Panc1 (cell line): ENCODE measurements at regions not wholly inside any gene's neighbourhood (a gene's known extent, or its start where the extent isn't known, plus 50 kb on each side); places are given as distances from the start of the nearest gene placed in this dataset.

Experiments used
- ATAC-seq: fragments of 200-7000 bp; cut with Tn5 transposase; 2 replicates; pipeline ENCODE4 v1.9.1; 2020; ENCODE audit warnings: mild to moderate bottlenecking, moderate library complexity
- BruUV-seq: library from RNA; stranded (reverse); fragments of 400-500 nt; replicated peaks from 2 replicates; lab custom pipeline; 2021; lab: Mats Ljungman, UMichigan
- CTCF ChIA-PET: fragments of 300-600 bp; sonication (Branson Sonifier 250); formaldehyde crosslinking; loops from one replicate; lab custom pipeline; 2022; ENCODE audit warnings: antibody characterized with exemption; lab: Charles Lee
- POLR2A ChIA-PET: fragments of 300-600 bp; sonication (Branson Sonifier 250); formaldehyde crosslinking; loops from one replicate; lab custom pipeline; 2022; ENCODE audit warnings: antibody characterized with exemption; lab: Charles Lee
- DNase-seq: peaks from one replicate; pipeline ENCODE4 v3.0.0-alpha.2; 2010; ENCODE audit warnings: low read depth, low spot score
- H3K27ac ChIP-seq: 2 replicates; pipeline ENCODE4 v1.5.1; 2011; ENCODE audit warnings: mild to moderate bottlenecking, low read length, inconsistent platforms
- H3K27me3 ChIP-seq: fragments of 200-500 bp; sonication (Bioruptor generic); 2 replicates; pipeline ENCODE4 v1.6.0; 2014; ENCODE audit warnings: low read length, inconsistent platforms; ENCODE audit not compliant: control insufficient read depth, insufficient read depth
- H3K36me3 ChIP-seq: fragments of 200-500 bp; sonication (Bioruptor generic); 2 replicates; pipeline ENCODE4 v1.5.1; 2014; ENCODE audit warnings: inconsistent platforms, mild to moderate bottlenecking, low read length, moderate library complexity; ENCODE audit not compliant: control insufficient read depth, insufficient read depth
- H3K4me1 ChIP-seq: 2 replicates; pipeline ENCODE4 v1.5.1; 2011; ENCODE audit warnings: inconsistent platforms, mild to moderate bottlenecking, low read length, moderate library complexity; ENCODE audit not compliant: control insufficient read depth, insufficient read depth
- H3K4me3 ChIP-seq, 2 experiments: 2 replicates each; pipeline ENCODE4 v1.5.1; 2011 to 2012; ENCODE audit warnings: low read depth in 2 of 2, low read length in 2 of 2, mild to moderate bottlenecking in 2 of 2, inconsistent platforms in 1 of 2, moderate library complexity in 1 of 2
- H3K9me3 ChIP-seq: fragments of 200-500 bp; sonication (Bioruptor generic); 2 replicates; pipeline ENCODE4 v1.5.1; 2014; ENCODE audit warnings: low read depth, mild to moderate bottlenecking, inconsistent platforms, low read length, moderate library complexity; ENCODE audit not compliant: control insufficient read depth, insufficient read depth
- POLR2AphosphoS5 ChIP-seq: IDR thresholded peaks from 2 replicates; pipeline ENCODE4 v1.6.1; 2012; ENCODE audit warnings: mild to moderate bottlenecking, low read depth, low read length, moderate library complexity
- SIN3A ChIP-seq: IDR thresholded peaks from 2 replicates; pipeline ENCODE4 v1.6.1; 2012; ENCODE audit warnings: low read depth, mild to moderate bottlenecking, low read length, moderate library complexity, borderline replicate concordance; ENCODE audit not compliant: insufficient read depth
- TCF7L2 ChIP-seq: IDR thresholded peaks from 2 replicates; pipeline ENCODE4 v1.6.1; 2011; ENCODE audit warnings: mild to moderate bottlenecking, low read depth, low read length, inconsistent platforms
- in situ Hi-C: cut with HindIII; loops from 2 replicates; pipeline ENCODE4 v1.10.0; 2016; ENCODE audit warnings: low sequenced_read_pairs, low pct_unique_long_range_greater_than_20kb
- intact Hi-C: fragments of 100-400 bp; cut with micrococcal nuclease; formaldehyde crosslinking; loops from one replicate; pipeline ENCODE4 v1.10.0; 2022; ENCODE audit not compliant: unreplicated experiment
- TF ChIP-seq, protein P1 (sequence below), 2 experiments: IDR thresholded peaks; 2 replicates each; pipeline ENCODE4 v1.6.1; 2011 to 2012; ENCODE audit warnings: low read depth in 2 of 2, control low read depth in 1 of 2, low read length in 1 of 2, mild to moderate bottlenecking in 1 of 2, moderate library complexity in 1 of 2; ENCODE audit not compliant: insufficient read depth in 1 of 2
- TF ChIP-seq, protein P2 (sequence below): fragments of 450-650 bp; IDR thresholded peaks from 2 replicates; pipeline ENCODE4 v1.5.1; 2017; ENCODE audit warnings: mild to moderate bottlenecking

DNA sequence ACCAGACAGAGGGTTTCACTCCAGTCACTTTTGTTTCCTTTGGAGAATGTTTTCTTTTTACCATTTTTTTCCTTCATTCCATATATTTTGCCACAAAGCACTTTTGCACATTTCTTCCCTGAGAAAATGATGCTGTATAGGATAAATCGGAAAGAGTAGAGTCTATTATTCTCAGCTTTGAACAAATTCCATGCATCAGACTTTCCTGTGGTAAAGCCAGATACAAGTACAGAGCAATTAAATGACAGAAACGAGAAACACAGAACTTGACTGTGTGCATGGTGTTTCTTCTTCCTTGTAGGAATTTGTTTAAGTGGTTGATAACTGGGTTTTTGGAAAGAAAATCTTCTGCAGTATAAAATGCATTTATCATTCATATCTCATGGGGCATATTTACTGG lies 107.4 kb upstream of the CSNK1A1L start:
- H3K9me3 ChIP-seq: no peaks in the 10 kb centered on the region
- CTCF ChIA-PET: no interaction called here
- no peaks in the 10 kb centered on the region for H3K36me3 ChIP-seq
- no peak overlapping the region for H3K27ac ChIP-seq
- no TSS peak for BruUV-seq
- H3K4me3 ChIP-seq: no peak overlapping the region
- no peaks in the 10 kb centered on the region for H3K4me1 ChIP-seq
- no peak for TF ChIP-seq TCF7L2
- no peak for TF ChIP-seq SIN3A
- TF ChIP-seq, protein P1, sequence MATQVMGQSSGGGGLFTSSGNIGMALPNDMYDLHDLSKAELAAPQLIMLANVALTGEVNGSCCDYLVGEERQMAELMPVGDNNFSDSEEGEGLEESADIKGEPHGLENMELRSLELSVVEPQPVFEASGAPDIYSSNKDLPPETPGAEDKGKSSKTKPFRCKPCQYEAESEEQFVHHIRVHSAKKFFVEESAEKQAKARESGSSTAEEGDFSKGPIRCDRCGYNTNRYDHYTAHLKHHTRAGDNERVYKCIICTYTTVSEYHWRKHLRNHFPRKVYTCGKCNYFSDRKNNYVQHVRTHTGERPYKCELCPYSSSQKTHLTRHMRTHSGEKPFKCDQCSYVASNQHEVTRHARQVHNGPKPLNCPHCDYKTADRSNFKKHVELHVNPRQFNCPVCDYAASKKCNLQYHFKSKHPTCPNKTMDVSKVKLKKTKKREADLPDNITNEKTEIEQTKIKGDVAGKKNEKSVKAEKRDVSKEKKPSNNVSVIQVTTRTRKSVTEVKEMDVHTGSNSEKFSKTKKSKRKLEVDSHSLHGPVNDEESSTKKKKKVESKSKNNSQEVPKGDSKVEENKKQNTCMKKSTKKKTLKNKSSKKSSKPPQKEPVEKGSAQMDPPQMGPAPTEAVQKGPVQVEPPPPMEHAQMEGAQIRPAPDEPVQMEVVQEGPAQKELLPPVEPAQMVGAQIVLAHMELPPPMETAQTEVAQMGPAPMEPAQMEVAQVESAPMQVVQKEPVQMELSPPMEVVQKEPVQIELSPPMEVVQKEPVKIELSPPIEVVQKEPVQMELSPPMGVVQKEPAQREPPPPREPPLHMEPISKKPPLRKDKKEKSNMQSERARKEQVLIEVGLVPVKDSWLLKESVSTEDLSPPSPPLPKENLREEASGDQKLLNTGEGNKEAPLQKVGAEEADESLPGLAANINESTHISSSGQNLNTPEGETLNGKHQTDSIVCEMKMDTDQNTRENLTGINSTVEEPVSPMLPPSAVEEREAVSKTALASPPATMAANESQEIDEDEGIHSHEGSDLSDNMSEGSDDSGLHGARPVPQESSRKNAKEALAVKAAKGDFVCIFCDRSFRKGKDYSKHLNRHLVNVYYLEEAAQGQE (IDR thresholded peaks at IDR 0.05; ENCODE audit: insufficient read depth in 1 of 2, low read depth in 2 of 2, low read length in 1 of 2): no peak
- TF ChIP-seq POLR2AphosphoS5: no peak
- TF ChIP-seq, protein P2, sequence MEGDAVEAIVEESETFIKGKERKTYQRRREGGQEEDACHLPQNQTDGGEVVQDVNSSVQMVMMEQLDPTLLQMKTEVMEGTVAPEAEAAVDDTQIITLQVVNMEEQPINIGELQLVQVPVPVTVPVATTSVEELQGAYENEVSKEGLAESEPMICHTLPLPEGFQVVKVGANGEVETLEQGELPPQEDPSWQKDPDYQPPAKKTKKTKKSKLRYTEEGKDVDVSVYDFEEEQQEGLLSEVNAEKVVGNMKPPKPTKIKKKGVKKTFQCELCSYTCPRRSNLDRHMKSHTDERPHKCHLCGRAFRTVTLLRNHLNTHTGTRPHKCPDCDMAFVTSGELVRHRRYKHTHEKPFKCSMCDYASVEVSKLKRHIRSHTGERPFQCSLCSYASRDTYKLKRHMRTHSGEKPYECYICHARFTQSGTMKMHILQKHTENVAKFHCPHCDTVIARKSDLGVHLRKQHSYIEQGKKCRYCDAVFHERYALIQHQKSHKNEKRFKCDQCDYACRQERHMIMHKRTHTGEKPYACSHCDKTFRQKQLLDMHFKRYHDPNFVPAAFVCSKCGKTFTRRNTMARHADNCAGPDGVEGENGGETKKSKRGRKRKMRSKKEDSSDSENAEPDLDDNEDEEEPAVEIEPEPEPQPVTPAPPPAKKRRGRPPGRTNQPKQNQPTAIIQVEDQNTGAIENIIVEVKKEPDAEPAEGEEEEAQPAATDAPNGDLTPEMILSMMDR: no peak
- POLR2A ChIA-PET: no interaction called here
- intact Hi-C loops: no loop called here
- no peaks in the 10 kb centered on the region for H3K27me3 ChIP-seq
- no peak for DNase-seq
- ATAC-seq: no peak
- in situ Hi-C loops: no loop called here

DNA sequence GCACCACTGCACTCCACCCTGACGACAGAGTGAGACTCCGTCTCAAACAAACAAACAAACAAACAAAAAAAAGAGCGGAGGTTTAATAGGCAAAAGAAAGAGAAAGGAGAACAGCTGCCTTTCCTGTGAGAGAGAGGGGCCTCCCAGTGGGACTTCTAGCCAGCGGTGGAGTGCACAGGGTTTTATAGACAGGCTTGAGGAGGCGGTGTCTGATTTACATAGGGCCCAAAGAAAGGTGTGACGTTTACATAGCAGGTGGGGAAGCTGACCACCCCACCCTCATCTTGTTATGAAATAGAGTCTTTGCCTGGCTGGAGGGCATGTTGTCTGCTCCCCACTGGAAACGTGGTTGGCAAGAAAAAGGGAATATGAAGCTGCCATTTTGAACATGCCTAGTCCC lies 106.0 kb upstream of the CSNK1A1L start:
- Histone ChIP-seq H3K27me3 (no peaks in the 10 kb centered on the region), H3K27ac (no peak overlapping the region), H3K9me3 (no peaks in the 10 kb centered on the region), H3K4me1 (no peaks in the 10 kb centered on the region), H3K4me3 (no peak overlapping the region), H3K36me3 (no peaks in the 10 kb centered on the region)
- in situ Hi-C loops: no loop called here
- TF ChIP-seq, protein P2: no peak
- TF ChIP-seq SIN3A (no peak), POLR2AphosphoS5 (no peak), TCF7L2 (no peak)
- TF ChIP-seq, protein P1 (IDR thresholded peaks at IDR 0.05; ENCODE audit: insufficient read depth in 1 of 2, low read depth in 2 of 2, low read length in 1 of 2): no peak
- no TSS peak for BruUV-seq
- intact Hi-C loops: no loop called here
- DNase-seq (no peak), ATAC-seq (no peak)
- POLR2A ChIA-PET: no interaction called here
- CTCF ChIA-PET: no interaction called here
